GM19452 (cell line): ENCODE measurements at regions not wholly inside any gene's neighbourhood (a gene's known extent, or its start where the extent isn't known, plus 50 kb on each side); places are given as distances from the start of the nearest gene placed in this dataset.

Experiments used
- ATAC-seq: cut with Tn5 transposase; IDR thresholded peaks from one replicate; pipeline ENCODE4 v1.9.1; 2021; ENCODE audit not compliant: unreplicated experiment

DNA sequence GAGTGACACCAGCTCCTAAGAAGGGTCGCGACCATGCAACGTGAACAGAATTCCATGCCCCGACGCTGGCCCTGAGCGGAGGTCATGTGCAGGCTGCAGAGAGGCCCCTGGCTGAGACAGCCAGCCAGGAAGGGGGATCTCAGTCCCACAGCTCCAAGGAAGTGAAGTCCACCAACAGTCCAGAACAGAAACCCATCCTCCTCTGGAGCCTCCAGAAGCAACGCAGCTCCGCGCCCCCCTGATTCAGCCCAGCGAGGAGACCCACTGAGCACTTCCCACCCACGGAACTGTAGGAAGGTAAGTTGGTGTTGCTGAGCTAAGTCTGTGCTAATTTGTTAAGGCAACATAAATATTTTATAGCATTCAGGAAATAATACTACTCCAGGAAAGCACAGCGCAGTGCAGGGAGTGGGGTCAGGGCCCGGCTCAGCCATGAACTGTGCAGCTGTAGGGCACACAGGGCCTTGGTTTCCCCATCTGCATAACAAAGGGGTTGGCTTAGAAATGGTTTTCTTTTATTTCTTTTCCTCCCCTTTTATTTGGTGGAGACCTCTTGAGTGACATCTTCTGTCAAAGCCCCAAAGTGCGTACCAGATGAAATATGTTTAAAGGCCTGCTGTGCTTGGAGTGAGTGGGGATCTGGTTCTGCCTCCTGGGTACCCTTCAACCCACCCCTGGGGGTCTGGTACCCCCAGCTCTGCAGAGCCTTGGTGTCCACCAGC is 241.1 kb upstream of the PMEPA1 start:
- no peak for ATAC-seq

DNA sequence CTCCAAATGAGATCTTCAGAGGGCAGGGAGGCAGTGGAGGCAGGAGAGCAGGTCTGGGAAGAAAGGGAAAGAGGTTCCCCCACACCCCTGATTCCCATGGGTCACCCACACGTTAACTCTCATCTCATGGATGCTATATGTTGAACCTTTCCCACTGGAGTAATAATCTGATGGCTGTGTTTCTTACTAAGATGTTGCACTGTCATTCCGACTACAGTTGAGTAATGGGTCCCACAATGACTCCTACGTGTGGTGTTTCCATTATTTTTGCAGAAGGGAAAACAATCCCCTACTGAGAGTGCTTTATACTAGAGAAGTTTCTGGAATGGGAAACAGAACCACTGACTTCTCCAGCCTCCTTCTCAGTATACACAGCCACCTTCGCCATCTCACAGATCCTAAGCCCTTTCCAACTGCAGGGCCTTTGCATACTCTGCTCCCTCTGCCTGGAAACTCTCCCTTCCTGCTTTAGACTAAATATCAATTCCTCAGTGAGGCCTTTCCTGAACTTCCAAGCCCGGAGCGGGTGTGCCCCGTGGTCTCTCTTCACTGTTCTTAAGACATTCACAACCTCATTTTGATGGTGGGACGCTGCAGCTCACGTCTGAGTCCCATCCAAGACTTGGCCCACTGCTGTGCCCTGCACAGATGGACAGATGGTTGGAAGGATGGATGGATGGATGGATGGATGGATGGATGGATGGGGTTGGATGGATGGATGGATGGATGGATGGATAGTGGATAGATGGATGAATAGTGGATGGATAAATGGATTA is 238.6 kb upstream of the PMEPA1 start:
- no peak for ATAC-seq

DNA sequence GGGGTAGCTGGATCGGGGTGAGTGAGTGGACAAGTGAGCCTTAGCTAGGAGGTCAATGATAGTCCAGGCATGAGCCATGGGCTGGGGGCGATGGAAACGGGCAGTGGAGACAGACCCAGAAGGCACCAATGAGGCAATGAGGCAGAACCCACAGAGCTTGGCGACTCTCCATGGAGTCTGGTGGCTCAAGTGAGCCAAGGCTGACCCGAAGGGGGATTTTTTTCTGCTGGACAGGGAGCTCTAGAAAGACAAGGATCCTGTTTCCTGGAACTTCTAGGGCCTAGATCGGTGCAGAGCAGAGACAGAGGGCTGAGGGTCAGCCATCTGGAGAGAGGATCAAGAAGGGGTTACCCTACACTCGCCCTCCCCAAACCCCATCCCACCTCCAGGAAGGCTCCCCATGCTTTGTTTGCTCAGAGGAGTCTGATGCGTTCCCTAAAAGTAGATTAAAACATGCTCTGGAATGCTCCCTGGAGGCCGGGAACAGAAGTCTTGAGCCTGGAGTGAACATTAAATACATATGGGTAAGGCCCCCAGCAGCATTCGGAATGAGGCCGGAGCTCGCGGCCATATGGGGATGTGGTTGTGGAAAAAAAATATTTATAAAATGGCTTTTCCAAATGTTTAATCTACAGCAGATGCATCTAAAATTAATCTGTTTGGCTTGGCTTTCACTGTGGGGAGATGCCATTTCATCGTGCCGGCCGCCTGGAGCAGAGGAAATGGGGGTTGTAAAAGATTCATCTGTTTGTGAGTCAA is 237.8 kb upstream of the PMEPA1 start:
- ATAC-seq: no peak

DNA sequence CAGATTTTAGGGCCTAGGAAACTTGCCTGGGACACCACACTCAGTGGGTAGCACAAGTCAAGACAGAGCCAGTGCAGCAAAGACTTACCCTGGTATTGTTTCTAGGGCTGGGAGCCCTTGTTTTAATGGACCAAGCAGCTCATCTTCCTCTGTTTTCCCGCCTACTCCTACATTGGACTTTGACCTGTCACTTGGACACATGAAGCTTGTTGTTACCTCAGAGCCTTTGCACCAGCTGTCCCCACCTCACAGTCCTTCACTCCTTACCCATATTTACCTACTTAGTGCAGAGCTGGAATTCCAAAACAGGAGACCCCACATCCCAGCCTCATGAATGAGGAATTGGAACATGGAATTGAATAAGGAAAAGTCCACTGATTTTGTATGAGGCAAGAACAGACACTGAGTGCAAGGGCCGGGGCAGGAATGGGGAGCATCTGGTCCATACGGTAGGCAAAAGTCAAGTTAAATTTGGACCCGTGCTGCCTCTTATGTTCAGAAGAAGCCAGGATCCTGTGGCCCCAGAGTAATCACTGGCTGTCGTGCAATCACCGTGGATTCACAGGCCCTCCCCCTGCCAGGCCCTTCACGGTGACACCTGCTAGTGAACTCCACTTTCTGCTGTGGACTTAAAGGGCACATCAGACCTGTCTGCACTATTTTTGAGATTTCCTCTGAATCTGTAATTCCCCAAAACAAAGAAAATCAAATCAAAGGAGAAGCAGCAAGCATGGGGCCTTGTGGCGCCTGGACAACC is 236.9 kb upstream of the PMEPA1 start:
- no peak for ATAC-seq

DNA sequence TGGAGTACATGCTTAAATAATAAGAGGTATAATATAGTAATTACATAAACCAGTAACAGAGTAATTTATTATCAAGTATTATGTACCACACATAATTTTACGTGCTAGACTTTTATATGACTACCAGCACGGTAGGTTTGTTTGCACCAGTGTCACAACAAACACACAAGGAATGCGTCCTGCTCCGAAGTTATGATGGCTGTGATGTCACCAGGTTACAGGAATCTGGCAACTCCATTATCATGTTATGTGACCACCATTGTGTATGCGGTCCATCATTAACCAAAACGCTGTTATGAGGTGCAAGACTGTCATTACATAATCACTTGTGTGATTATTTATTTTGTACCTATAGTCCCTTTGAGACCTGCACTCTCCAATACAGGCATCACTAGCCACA is 235.2 kb upstream of the PMEPA1 start:
- ATAC-seq: no peak

DNA sequence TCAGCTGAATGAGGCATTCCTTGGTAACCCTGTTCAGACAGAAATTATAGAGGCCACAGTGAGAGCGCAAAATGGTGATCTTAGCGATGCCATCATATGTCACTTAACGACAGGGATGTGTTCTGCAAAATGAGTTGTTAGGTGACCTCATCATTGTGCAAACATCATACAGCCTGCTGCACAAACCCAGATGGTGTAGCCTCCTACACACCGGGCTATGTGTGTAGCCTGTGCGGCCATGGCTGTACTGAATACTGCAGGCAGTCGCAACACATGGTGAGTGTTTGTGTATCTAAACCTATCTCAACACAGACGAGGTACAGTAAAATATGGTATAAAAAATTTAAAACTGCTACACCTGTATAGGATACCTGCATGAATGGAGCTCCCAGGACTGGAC is 234.1 kb upstream of the PMEPA1 start:
- ATAC-seq: no peak

DNA sequence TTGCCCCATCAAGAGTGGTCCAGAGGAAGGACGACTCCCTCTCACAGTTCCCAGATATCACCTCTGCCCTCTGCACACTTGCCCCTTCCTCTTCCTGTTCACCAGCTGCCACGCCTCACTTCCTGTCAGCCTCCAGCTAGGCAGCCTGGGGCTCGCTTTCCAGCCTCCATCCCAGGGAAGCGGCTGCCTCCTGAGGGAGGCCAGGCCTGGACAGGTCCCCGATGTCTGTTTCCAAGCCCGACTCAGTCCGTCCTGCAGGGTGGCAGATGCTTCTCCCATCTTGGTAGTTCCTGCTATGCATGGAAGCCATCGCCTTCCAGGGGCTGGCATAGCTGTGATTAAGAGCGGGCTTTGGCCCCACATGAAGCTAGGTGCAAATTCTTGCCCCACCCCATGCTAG is 233.5 kb upstream of the PMEPA1 start:
- ATAC-seq: no peak

DNA sequence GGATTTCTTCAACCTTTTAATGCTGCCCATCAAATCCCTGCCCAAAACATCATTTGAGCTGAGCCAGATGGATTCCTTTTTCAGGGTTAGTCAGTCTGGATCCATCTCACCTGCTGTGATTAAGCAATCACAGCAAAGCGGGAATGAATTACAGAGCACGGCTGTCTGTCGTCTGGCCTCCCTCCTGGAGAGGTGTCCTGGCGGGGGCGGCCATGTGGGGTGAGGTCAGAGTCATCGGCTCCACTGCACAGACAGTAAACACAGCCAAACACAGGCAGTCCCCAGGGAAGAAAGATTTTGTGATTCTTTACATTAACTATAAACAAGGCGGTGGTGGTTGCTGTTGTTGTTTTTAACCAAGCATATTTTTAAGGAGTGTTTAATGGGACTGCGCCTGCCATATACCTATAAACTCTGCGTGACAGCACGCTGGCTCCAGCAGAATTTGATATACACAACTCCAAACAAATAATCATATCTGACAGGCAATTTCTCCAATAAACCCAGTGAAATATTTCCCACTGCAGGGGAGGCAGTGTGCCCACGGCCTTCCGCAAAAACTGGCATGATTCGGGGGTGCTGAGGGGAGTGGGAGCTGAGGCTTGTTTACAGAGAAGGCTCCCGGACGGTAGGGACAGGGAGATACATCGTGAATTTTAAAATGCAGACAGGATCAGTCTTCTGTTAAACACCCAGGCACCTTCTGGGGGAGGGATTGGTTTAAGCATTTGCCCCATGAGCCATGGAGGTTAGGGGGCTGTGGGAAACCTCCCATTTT is 232.0 kb upstream of the PMEPA1 start:
- no peak for ATAC-seq

DNA sequence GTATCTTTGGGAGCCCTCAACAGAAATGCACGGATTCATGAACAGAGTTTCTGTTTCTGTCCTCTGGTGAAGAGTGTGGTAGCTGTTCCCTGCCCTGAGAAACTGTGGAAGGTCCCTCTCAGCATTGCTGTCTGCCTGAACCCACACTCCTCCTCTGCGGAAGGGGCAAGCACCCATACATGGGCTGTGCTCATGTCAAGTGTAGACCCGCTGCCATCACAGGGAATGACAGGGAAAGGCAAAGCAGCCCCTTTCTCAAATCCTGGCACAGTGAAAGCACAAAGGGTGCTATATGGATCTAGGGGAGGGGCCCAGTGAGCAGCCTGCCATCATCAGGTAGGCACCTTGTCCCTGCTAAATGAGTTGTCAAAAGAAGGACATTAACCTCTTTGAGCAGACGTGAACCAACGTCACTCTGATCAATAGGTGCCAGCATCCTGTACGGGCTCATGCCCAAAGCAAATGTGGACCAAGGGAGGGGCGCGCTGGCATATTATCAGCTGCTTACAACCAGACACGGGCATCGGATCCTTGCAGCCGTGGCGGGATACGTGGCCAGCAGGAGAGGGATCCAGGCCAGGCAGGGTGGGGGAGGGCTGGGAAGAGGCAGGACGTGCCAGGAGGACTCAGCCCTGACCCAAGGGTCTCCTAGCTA is 231.2 kb upstream of the PMEPA1 start:
- no peak for ATAC-seq

DNA sequence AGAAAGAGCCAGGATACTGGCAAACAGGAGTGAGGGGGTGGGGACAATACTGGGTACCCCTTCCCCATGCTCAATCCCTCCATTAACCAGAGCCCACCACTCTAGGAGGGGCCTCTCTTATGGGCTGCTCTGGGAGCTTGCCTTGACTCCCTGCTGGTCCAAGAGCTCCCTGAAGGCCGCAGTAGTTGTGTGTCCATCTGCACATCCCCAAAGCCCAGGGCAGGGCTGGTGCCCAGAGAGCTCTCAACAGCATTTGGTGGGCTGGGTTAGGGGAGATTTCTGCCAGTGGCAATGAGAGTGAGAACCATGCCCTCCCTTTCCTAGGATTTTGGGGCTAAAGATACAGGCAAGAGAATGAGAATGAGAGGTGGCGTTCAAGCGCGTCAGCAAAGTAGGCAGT is 230.6 kb upstream of the PMEPA1 start:
- ATAC-seq: no peak

DNA sequence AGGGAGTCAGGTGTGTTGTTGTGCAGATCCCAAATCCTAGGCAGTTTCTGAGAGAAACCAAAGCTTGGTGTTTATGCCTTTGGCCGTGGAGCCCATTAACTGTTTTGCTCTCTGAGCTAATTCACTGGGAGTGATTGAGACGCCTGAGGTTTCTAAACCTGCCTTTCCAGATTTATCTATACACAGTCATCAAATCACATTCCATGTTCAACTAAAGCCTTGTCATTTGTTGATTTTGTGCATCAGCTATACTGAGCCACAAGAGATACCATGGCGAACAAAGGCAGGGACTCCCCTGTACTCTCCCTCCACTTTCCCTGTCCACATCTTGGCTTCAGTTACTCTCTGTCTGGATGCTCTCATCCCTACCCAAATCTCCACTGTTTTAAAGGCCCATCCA is 229.7 kb upstream of the PMEPA1 start:
- no peak for ATAC-seq

DNA sequence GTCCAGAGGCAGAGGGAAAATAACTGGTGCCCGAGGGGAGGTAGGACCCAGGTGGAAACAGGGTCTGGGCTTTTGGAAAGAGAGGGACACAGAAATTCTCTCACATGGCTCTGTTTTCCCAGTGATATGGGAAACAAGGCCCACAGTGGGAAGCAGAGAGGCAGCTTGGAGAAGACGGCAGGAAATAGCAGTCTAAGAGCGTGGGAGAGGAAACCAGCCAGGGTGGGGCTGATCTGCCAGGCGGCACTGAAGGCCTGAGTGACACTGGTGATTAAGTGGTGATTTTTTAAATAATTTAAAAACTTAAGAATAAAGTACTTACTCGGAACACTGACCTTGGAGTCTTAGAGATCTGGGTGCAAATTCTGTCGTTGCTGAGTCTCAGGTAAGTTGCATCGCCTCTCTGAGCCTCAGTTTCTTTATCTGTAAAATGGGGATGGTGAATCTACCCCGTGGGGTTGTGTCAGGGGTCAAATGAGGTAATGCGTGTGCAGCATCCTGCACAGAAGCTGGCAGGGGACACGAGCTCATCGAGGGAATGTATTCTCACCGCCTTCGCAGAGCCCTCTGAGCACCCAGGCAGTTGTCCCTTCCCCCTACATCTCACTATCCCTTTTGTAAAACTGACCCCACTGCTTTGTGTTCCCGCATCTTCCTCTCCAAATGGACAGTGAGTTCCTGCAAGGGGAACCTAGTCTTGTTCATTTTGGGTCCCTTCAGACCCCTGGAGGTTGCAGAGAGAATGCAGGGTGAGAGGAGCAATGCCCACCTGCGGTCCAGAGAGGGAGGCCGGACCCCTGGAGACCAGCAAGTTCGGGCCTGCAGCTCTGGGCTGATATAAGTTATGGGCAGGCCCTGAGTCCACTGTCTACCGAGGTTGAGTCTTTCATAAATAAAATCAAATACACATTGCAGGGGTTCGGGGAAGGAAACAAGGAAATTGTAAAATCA is 228.6 kb upstream of the PMEPA1 start:
- no peak for ATAC-seq

DNA sequence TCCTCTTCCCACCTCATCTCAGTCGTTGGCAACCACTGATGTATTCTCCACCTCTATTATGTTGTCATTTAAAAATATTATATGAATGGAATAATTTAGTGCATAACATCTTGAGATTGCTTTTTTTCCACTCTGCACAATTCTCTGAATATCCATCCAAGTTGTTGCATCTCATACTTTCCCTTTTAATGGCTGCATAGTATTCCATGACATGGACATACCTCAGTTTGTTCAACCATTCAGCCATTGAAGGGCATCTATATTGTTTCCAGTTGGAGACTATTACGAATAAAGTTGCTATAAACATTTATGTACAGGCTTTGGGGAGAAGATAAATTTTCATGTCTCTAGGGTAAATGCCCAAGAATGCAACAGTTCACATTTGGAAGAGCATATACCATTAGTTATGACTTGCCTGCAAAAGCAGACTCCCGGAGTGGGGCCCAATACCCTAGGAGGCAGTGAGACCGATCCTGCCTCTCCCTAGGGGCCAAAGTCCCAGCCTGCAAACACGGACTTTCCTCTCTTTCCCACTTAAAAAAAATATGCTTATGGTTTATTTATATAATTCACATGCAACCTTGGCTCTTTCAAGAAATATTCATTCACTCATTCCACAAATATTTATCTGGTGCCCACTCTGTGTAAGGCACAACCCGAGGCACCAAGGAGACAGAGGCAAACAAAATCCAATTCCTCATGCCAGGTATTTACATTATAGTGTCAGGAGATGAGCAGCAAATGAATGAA is 227.0 kb upstream of the PMEPA1 start:
- no peak for ATAC-seq

DNA sequence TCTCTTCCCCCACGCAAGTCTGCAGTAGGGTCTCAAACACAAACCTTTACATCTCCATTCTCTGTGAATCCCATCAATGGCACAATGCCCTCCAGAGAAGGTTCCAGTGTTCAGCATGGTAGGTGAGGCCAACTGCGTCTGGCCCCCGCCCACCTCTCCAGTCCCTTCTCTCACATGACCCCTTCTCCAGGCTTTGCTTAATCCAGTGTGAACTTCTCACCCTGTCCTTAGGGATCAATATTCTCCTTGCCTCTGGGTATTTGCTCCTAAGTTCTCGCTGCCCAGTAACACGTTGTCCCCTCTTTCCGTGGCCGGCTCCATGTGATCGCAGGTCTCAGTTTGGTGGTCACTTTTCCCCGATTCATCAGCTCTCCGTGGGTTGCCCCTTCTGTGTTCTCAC is 225.1 kb upstream of the PMEPA1 start:
- no peak for ATAC-seq

DNA sequence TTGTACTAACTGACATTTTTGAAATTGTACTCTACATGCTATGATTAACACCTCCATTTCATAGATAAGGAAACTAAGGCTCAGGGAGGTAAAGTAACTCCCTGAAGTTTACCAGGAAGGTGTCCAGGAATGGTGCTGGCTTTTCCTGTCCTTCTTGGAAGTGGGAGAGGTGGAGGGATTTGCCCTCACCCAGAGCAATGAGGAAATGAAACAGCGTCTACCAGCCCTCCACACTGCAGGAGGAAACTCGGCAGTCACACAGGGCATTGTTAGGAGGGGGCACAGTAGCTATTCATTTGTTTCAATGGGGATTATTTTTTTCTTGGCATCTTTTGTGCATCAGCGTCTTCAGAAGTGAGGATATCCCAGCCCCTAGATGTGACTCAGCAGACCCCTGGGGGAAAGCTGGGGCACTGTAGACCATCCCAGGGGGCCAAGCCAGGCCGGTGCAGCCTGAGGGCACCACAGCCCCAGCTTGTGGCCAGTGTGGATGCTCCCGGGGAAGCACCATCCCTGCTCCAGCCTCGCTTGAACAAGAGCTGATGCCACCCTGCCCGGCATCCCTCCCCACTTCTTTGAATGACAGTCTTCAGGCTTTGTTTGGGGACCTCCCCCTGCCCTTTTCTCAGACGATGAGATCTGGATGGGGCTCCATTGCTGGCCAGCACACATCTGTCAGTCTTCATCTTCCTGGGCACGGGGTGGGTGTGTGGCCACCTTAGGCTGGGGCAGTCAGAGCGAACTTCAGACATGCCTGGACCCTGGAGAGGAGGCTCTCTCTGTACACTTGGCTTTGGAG is 224.4 kb upstream of the PMEPA1 start:
- no peak for ATAC-seq

DNA sequence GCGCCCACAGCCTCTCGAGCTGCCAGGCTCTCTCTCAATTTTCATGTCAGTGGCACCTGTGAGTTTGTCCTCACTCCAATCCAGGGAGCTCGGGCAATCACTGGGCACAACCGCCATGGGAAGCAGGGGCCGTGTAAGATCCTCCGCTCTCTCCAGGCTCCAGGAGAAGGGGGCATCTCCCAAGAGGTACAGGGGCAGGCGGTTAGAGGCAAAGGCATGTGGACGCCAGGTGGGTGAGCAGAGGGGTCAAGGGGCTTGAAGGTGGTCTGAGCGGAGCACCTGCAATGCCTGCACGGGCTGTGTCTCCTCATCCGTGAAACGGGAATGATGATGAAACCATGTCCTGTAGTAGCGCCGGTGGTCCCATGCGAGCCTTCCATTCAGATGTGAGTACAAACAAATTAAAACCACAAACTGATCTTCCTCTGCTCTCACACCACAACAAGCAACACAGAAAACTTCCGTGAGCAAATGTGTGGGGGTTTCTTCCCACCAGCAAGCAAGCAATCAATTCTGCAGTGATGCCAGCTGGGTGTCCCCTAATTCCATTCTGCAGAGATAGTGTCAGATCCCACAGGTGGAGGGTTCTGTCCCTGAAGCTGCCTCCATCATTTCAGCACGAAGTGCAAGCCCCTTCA is 222.5 kb upstream of the PMEPA1 start:
- ATAC-seq: no peak

DNA sequence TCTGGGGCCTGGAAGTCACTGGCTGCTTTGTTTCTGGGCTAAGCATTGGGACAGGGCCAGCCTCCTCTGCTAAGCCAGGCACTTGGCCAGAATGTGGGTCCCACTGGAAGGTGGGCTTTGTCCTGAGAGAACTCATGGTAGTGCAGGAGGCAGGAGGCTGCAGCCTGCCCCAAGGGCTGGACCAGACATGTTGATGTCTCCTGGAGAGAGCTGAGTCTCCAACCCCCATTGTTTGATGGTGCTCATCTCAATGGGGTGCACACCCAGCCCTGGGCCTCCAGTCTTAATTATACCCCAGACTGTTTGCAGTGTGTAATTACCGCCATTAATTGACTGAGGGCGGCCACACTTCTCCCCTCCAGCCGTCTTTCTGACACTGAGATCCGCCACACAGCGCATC is 220.5 kb upstream of the PMEPA1 start:
- no peak for ATAC-seq
